SK-N-SH (cell line): ENCODE measurements at regions not wholly inside any gene's neighbourhood (a gene's known extent, or its start where the extent isn't known, plus 50 kb on each side); places are given as distances from the start of the nearest gene placed in this dataset.

ENCODE experiments used
- ELF1 ChIP-seq: IDR thresholded peaks from 2 replicates; pipeline ENCODE4 v1.4.0; 2012
- EP300 ChIP-seq, 2 experiments: IDR thresholded peaks; 2 replicates each; pipeline versions ENCODE4 v1.4.0 to v1.6.1; 2012; ENCODE audit warnings: borderline replicate concordance in 1 of 2, low read depth in 1 of 2, low read length in 1 of 2
- EZH2phosphoT487 ChIP-seq: fragments of 200-600 bp; sonication (generic); IDR thresholded peaks from 2 replicates; pipeline ENCODE4 v1.6.1; 2017; ENCODE audit warnings: low read depth, mixed run types, mild to moderate bottlenecking, antibody characterized with exemption, moderate library complexity, borderline replicate concordance
- FOXJ3 ChIP-seq: sonication (generic); formaldehyde crosslinking; IDR thresholded peaks from 2 replicates; pipeline ENCODE4 v1.5.1; 2020; ENCODE audit warnings: mild to moderate bottlenecking, missing genetic modification reagents
- FOXM1 ChIP-seq: IDR thresholded peaks from 2 replicates; pipeline ENCODE4 v1.4.0; 2012; ENCODE audit warnings: low read depth, mild to moderate bottlenecking
- GABPA ChIP-seq: IDR thresholded peaks from 2 replicates; pipeline ENCODE4 v1.4.0; 2012; ENCODE audit warnings: low read depth, mild to moderate bottlenecking
- MAX ChIP-seq: IDR thresholded peaks from 2 replicates; pipeline ENCODE4 v1.4.0; 2012; ENCODE audit warnings: low read depth
- MXI1 ChIP-seq: IDR thresholded peaks from 2 replicates; pipeline ENCODE4 v1.6.1; 2012; ENCODE audit warnings: mild to moderate bottlenecking, low read depth, low read length, improper control_type of control experiment
- NRF1 ChIP-seq: IDR thresholded peaks from 2 replicates; pipeline ENCODE4 v1.6.1; 2012; ENCODE audit warnings: low read depth, mild to moderate bottlenecking, low read length
- RAD21 ChIP-seq: IDR thresholded peaks from 2 replicates; pipeline ENCODE4 v1.6.1; 2012; ENCODE audit warnings: mild to moderate bottlenecking, low read length
- REST ChIP-seq: IDR thresholded peaks from 2 replicates; pipeline ENCODE4 v1.6.1; 2012; ENCODE audit warnings: mild to moderate bottlenecking, low read depth, low read length, moderate library complexity
- SIN3A ChIP-seq: IDR thresholded peaks from 2 replicates; pipeline ENCODE4 v1.6.1; 2012; ENCODE audit warnings: low read depth, mild to moderate bottlenecking, low read length, moderate library complexity, borderline replicate concordance
- ZBTB33 ChIP-seq: IDR thresholded peaks from 2 replicates; pipeline ENCODE4 v1.4.0; 2012; ENCODE audit warnings: low read depth, borderline replicate concordance
- TF ChIP-seq, protein P1 (sequence below): fragments of 200-600 bp; sonication (generic); IDR thresholded peaks from 2 replicates; pipeline ENCODE4 v1.6.1; 2017; ENCODE audit warnings: antibody characterized with exemption, mild to moderate bottlenecking, moderate library complexity

- TF ChIP-seq ELF1, result no peak
- no peak for TF ChIP-seq MAX
- TF ChIP-seq, protein P1, sequence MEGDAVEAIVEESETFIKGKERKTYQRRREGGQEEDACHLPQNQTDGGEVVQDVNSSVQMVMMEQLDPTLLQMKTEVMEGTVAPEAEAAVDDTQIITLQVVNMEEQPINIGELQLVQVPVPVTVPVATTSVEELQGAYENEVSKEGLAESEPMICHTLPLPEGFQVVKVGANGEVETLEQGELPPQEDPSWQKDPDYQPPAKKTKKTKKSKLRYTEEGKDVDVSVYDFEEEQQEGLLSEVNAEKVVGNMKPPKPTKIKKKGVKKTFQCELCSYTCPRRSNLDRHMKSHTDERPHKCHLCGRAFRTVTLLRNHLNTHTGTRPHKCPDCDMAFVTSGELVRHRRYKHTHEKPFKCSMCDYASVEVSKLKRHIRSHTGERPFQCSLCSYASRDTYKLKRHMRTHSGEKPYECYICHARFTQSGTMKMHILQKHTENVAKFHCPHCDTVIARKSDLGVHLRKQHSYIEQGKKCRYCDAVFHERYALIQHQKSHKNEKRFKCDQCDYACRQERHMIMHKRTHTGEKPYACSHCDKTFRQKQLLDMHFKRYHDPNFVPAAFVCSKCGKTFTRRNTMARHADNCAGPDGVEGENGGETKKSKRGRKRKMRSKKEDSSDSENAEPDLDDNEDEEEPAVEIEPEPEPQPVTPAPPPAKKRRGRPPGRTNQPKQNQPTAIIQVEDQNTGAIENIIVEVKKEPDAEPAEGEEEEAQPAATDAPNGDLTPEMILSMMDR, result no peak
- TF ChIP-seq SIN3A, result no peak
- no peak for TF ChIP-seq FOXJ3 (CRISPR knock-in tag)
- TF ChIP-seq ZBTB33, result no peak
- TF ChIP-seq RAD21, result no peak
- no peak for TF ChIP-seq REST
- no peak for TF ChIP-seq GABPA
- TF ChIP-seq NRF1, result no peak
- no peak for TF ChIP-seq MXI1
- TF ChIP-seq FOXM1, result no peak
- TF ChIP-seq EP300 (IDR thresholded peaks at IDR 0.05; ENCODE audit: borderline replicate concordance in 1 of 2, low read depth in 1 of 2, low read length in 1 of 2), result no peak
- no peak for TF ChIP-seq EZH2phosphoT487
Measured at GRCh38 chr3:34016925-34017587, 218.6 kb downstream of the PDCD6IP start.
